GM21528 (cell line): ENCODE measurements at regions not wholly inside any gene's neighbourhood (a gene's known extent, or its start where the extent isn't known, plus 50 kb on each side); places are given as distances from the start of the nearest gene placed in this dataset.
"Not testable (repeated sequence)": the region's sequence is repeated elsewhere in the genome, so short reads cannot be mapped to it uniquely, and the experiment has no call there.

Experiments
- ATAC-seq: cut with Tn5 transposase; IDR thresholded peaks from one replicate; pipeline ENCODE4 v1.9.1; 2021; ENCODE audit warnings: mild to moderate bottlenecking, moderate library complexity; ENCODE audit not compliant: unreplicated experiment, low FRiP score

- ATAC-seq: no peak
Measured at GRCh38 chr13:65342541-65343337, 1887.4 kb downstream of the PCDH9 start.

DNA sequence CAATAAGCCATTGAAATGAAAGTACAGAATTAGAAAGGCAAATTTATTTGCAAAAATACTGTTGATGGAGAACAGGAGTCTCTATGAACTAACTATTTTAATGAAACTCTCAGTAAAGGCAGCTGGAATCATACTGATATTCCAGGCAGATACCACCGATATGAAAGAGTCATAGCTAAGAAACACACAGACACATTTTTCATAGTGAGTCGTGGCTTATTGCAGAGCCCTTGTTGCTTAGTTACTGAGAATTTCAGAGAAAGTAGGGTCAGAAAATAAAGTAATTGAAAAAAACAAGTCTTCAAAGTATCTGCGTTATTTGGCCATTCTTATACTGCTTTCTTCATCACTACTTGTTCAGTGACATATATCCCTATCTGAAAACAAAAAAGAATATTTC lies 1890.9 kb downstream of the PCDH9 start:
- no peak for ATAC-seq

DNA sequence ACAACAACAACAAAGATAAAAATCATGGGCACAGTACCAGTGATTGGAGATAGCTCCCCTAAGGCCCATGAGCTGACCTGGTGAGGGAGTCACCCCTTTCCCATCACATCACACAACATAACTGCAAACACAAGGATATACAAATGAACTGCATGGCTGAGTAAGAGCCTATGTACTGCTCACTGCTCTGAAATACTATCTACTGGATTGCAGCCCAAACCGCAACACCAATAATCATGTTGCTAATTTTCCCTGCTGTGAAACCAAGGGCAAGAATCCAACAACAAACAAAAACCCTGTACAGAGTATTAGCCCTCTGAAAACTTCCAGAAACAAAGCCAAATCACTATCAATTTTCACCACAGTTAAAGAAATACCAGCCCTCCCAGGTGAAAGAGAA lies 1893.2 kb downstream of the PCDH9 start:
- no peak for ATAC-seq

- ATAC-seq: no peak
Measured at GRCh38 chr13:65336087-65336749, 1893.9 kb downstream of the PCDH9 start.

- no peak for ATAC-seq
Measured at GRCh38 chr13:65330691-65331090, 1899.4 kb downstream of the PCDH9 start.

- no peak for ATAC-seq
Measured at GRCh38 chr13:65330287-65330686, 1899.8 kb downstream of the PCDH9 start.

DNA sequence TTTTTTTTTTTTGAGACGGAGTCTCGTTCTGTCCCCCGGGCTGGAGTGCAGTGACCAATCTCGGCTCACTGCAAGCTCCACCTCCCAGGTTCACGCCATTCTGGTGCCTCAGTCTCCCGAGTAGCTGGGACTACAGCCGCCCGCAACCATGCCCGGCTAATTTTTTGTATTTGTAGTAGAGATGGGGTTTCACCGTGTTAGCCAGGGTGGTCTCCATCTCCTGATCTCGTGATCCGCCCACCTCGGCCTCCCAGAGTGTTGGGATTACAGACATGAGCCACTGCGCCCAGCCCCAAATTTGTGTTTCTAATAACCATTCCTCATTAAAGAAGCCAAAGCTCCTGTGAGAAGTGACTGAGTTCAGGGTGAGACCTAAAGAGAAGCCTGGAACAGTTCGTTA lies 1906.9 kb downstream of the PCDH9 start:
- ATAC-seq: not testable (repeated sequence)

- not testable (repeated sequence) for ATAC-seq
Measured at GRCh38 chr13:65321423-65321822, 1908.7 kb downstream of the PCDH9 start.

GRCh38 chr13:65314008-65314407 lies 1916.1 kb downstream of the PCDH9 start:
- no peak for ATAC-seq

GRCh38 chr13:65310663-65311328 lies 1919.3 kb downstream of the PCDH9 start:
- no peak for ATAC-seq

- ATAC-seq: no peak
Measured at GRCh38 chr13:65309906-65310305, 1920.2 kb downstream of the PCDH9 start.

DNA sequence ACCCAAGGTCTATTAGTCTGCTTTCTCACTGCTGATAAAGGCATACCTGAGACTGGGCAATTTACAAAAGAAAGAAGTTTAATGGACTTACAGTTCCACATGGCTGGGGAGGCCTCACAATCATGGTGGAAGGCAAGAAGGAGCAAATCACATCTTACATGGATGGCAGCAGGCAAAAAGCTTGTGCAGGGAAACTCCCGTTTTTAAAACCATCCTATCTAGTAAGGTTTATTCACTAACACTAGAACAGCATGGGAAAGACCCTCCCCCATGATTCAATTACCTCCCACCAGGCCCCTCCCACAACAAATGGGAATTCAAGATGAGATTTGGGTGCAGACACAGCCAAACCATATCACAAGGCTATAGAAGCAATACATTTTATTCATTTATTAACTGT lies 1921.4 kb downstream of the PCDH9 start:
- not testable (repeated sequence) for ATAC-seq

- no peak for ATAC-seq
Measured at GRCh38 chr13:65307056-65307455, 1923.1 kb downstream of the PCDH9 start.

DNA sequence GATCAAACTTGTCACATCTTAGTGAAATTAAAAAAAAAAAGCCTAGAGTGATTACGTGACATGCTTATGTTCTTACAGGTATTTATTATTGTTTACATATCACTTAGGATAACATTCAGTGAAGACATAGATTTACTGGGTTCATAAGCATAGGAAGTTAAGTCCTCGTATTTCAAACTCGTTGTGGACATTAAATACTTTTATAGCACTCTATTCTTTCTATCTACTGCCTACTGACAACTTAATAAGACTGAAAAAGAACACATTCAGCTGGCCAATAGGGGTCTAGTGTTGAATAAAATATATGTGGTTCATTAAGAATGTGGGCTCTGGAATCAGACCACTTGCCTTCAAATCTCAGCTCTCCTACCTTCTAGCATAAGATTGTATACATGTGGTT lies 1927.4 kb downstream of the PCDH9 start:
- no peak for ATAC-seq

GRCh38 chr13:65301506-65301905 lies 1928.6 kb downstream of the PCDH9 start:
- ATAC-seq: no peak

DNA sequence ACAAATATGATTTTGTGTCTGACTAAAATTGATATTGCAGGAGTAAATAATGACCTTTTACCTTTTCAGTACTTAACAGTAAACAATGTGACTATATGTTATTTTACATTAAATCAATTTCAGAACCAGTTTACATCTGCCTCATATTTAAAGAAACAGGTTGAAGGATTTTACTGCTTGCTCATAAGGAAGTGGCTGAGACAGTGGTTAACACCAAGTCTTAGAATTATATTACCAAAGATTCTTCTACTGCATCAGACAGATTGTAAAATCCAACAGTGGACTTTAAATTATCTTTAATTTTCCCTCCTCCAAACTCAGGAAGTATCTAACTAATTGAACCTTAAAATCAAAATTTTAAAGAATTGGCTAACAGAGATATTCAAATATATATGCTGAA lies 1929.9 kb downstream of the PCDH9 start:
- no peak for ATAC-seq

DNA sequence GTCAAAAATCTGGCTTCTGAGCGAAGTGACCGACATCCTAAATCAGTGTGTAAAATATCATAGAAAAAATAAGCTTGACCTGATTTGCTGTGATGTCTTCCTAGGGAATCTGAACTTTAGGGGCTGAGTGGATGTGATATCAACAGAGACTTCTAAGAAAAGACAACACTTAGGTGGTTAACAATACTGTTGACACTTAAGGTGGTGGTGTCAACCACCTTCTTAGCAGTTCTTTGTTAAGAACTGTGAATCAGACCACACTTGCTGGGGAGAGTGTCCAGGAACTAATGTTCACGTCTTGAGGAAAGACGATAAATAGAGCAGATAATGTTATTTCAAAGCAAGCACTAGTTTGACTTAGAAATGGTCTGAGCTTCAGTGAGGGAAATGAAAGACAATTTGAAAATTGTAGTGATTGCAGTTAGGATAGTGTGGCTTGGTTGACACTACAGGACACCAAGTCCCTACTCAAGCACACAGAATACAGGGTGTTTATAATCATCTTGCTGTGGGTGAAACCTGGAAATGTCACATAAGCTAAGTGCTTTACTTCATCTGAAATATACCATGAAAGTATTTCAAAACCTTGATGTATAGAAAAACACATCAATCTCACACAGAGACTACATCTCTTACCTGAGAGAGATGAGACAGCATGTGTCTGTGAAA lies 1936.5 kb downstream of the PCDH9 start:
- no peak for ATAC-seq

GRCh38 chr13:65292488-65292901 lies 1937.6 kb downstream of the PCDH9 start:
- ATAC-seq: no peak

DNA sequence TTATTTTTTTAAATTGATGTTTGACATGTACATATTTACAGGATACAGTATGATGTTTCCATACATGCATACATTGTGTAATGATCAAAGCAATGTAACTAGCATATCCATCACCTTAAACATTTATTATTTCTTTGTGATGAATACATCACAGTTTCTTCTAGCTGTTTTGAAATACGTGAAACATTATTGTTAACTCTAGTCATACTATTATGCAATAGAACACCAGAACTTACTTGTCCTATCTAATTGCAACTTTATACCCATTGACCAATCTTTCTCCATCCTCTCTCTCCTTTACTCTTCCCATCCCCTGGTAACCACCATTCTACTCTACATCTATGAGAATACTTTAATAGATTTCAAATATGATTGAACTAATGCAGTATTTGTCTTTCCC lies 1942.7 kb downstream of the PCDH9 start:
- no peak for ATAC-seq

DNA sequence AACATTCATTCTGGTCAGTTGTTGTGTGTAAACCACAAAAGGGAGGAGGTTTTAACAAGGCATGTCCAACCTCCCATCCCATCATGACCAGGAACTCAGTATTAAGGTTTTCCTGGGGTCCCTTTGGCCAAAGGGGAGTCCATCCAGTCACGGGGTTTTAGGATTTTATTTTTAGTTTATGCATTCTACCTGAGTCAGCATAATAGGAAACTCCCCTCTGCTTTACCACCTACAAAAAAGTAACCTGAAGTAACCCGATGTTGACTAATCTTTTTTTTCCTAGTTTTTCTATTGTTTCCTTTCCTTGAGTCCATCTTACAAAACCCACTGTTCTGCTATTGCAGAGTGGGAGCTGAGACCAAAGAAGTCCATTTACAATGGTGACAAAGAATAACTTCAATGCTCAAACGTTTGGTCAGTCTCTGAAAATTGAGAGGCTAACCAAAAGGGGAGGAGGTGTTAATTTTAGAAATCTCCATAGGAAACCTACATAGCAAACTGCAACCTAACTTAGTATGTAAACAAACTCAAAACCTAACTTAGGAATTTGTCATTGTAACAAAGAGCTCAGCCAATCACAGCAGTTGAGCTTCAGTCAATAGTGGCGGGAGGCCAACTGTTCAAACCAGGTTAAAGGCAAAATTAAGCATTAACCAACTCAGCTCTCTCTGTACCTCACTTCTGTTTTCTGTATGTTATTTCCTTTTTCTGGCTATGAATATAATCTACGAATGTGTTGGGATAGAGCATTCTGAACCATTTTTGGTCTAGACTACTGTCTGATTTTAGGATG lies 1954.1 kb downstream of the PCDH9 start:
- ATAC-seq: no peak
